ENCODE measurements at regions not wholly inside any gene's neighbourhood (a gene's known extent, or its start where the extent isn't known, plus 50 kb on each side); places are given as distances from the start of the nearest gene placed in this dataset.
"Not testable (repeated sequence)": the region's sequence is repeated elsewhere in the genome, so short reads cannot be mapped to it uniquely, and the experiment has no call there.

DNA sequence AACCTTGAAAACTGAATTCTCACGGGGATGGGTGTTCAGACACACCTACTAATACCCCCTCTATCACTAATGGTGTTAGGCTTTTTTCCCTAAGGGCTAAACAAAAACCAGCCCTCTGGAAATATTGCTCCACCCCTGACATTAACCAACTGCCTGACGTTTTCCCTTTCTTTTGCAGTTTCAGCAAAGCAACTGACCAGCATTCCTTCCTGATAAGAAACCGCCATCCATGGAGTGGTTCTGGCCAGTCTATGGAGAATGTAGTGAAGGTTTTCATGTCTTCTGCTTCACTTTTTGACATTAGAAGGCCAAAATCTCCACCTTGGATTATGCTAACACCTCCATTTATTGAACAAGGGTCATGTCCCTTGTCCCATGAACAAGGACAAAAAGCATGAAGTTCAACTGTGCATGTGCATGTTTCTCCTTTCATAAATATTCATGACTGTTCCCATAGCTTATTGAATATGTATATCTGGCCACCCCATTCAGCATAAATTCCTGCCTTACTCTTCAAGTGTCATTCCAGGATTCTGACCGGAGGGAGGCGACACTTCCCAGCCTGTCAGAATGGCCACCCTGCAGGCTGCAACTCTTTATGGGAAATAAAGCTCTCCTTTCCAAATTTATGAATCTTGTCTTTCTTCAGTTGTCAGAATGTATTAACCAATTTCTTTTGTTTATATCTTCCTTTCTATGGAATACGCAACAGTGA, 314.3 kb downstream of the HHIPL2 start:
- DNase-seq, result no peak

DNA sequence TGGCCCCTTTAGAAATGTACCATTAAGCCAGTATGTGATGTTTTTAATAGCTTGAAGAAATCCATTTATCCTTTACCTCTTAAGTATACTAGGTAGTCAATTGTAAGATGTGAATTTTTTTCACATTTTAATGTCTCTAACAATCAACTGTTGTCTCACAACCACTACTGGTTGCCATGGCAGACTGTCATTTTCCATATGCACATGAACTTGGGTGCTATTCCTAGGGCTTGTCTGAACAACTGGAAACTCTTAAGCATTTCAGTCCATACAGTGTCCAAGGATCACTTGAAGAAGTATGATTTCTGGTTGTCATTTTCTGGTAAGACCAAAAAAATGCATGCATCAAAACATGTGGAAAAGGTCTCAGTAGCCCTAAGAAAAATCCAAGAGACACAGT, 315.1 kb downstream of the HHIPL2 start:
- DNase-seq, result no peak

DNA sequence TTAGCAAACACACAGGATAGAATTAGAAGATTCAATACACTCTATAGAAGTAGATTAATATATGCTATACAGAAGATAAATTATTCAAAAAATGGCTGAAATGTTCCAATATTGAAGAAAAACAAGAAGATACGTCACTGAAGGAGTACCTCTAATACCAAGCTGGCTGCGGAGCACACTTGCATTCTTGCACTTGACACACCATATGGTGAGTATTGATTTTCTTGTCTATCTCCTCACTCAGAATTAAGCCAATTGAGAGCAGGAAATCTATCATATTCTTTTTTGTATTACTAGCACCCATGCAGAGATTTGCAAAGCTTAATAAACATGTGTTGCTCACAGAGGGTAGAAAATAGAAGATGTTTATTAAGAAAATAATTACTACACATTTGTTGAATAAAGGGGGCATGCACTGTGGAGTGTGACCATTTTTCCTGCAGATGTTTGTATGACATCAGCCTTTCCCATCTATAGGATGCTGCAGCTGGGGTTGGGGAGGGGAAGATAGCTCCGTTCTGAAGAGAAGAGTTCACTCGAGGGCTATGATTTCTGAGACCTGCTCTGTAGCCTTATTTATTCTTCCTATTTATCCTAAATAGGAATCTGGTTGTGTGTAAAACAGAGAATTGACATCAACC, 318.1 kb downstream of the HHIPL2 start:
- no peak for DNase-seq

DNA sequence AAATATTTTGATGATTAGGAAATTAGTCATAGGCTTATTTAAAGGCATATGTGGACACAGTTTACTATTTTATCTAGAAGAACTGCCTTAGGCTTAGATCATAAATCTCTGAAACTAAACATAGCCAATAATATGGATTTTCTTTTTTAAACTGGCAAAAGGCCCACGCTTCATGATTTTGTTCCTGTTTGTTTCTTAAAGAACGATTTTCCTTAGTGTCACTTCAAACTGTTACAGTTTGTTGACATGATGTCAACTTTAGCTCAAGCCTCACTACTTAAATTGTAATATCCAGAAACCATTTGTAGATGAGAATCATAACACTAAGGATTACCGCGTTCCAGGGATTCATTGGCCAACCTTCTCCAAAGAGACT, 322.6 kb downstream of the HHIPL2 start:
- no peak for DNase-seq

DNA sequence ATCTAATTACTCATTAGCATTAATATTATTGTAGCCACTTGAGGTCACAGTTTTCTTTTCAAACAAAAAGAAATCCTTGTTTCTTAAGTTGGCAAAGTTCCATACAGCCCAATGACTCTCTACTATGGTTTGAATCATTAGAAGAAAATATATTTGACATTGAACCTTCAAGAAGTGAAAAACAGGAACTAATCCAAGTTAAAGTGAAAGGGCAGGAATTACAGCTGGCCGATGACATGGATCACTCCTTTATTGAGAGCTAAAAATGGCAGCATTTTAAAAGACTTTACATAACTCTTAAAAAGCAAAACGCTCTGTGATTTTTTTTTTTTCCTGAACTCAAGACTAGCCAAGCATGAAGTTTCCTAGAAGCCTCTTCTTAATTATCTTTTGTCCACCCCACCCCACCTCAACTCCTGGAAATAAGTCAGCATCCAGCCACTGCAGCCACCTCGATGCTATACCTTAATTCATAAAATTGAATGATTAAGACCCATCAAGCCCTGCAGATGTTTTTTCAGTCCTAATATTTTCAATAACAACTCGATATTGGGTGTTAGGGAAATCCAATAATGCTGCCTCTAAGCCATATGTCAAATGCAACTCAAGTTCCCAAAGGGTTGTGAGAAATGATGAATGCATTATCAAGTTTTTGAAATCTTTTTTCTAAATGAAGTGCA, 323.1 kb downstream of the HHIPL2 start:
- no peak for DNase-seq

DNA sequence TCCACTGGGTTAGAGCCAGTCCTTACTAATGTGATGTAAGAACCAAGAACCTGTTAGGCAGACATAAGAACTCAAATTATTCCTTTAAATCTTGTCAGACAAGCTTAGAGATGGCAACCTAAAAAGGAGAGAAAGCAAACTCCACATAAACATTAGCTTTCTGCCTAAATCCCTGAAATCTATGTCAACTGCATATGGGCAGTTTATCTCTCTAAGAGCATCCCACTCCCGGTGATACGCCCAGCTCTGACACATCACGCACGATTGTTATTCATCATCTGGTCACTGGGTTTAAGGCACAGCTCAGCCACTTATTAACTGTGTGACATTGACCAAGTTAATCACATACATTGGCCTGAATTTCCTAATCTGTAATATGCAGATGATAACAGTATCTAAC, 323.7 kb downstream of the HHIPL2 start:
- DNase-seq, result no peak

DNA sequence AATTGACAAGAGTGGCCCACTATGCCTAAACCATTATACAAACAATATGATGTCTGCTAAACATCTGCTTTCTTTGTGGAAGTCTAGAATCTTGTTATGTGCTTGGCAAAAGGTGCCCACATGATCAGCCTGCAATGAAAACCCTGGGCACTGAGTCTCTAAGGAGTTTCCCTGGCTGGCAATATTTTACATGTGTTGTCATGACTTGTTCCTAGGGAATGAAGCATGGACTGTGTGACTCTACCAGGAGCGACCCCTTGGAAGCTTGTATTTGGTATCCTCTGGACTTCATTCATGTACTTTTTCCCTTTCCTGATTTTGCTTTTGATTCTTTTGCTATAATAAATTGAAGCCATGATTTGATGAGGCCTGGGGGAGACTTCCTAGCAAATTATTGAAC, 324.9 kb downstream of the HHIPL2 start:
- no peak for DNase-seq

DNA sequence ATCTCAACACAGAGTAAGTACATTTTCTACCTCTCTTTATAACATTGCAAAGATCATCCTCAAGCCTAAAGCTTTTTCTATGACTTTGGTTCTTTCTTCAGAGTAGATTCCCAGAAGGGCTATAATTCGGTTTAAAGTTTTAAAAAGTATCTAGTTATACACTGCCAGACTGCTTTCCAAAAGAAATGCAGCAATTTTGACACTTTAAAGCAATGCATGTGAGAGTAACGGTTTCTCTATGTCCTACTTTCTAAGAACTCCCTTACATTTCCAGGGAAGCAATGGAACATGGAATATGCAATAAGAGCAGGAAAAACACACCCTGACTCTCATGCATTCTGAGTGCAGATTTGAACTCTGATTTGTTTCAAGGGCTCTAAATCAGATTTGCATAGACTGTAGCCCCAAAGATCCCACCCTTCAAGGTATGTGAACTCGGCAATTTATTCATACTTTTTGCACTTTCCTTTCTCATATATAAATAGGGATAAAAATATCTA, 331.6 kb downstream of the HHIPL2 start:
- no peak for DNase-seq

DNA sequence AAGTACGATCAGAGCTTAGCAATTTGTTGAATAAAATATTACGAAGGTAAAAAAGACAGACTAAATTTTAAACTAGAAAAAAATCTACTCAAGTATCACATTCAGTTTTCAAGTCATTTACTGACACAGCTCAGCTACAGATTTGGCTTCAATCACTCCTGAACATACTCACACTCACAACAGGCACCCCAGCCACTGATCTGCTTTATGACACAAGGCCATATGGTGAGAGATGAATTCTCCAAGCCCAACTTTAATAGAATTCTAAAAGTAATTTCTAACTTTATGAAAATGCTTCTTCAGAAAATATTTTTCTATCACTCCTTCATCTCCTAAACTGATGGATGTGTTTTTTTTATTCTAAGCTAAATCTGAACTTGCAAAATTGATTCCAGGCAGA, 337.1 kb downstream of the HHIPL2 start:
- no peak for DNase-seq

DNA sequence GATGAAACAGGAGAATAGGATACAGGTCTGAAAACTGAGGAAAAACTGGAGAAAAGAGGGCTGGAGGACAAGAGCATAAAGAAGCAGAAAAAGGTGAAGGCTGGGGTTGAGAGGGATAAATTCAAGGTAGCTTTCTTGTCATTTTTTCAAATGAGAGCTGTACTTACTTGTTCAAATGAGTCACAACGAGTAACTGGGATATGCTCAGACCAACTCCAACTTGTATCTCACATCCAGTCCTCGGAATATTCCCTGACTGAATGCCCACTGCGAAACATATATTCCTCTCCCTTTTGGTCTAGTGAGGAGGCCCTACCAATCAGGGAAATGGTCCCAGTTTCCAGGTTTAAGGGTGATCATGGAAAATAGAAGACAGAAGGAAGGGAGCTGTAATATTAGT, 343.4 kb downstream of the HHIPL2 start:
- no peak for DNase-seq

DNA sequence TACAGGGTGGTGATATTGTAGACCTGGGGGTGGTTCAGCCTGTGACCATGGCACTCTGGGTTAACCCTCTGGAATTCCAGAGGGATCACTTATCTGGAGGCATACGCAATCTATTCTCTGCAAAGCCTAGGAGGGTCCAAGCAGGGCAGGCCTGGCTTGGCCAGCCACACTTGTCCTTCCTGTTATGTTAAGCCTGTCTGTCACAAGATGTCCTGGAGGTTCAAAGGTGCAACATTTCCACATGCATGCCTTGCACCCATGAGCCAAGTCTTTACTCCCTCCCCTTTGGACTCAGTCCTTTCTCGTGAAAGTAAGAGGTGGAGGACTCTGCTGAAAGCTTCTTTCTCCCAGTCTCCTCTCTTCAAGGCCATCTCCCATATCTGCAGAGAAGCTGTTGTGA, 345.1 kb downstream of the HHIPL2 start:
- no peak for DNase-seq

DNA sequence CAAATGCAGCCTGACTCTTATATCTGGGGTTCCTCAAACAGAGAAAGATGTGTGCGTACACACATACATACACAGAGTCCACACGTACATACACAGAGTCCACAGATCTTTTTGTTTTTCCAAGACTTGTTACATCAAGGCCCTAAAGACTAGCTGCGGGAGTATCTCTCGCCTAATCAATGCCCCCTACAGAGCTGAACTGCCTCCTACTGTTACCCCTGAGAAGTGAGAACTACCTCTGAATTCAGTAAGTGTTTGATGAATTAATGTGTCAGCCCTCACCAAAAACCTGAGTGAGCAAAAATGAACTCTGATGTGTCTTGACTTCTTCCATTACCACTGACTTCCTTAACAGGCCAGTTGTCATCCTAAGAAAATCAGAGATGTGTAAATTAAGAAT, 351.2 kb downstream of the HHIPL2 start:
- no peak for DNase-seq

DNA sequence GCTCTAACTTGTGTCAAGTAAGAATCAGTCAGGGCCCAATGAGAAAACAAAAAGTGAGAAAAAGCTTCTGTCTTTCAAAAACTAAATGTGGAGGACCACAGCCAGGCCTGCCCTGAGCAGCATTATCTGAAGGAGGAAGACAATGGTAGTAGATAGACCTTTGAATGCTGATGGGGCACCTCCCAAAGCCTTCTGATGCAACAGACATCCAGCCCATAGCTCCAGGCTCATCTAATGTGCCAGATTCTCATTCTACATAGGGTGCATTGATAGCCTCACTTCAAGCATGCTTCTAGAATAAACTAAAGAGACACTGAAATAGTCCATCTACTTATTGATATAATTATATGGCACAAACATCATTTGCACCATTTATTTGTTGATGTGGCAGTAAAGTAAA, 351.6 kb downstream of the HHIPL2 start:
- DNase-seq, result no peak

DNA sequence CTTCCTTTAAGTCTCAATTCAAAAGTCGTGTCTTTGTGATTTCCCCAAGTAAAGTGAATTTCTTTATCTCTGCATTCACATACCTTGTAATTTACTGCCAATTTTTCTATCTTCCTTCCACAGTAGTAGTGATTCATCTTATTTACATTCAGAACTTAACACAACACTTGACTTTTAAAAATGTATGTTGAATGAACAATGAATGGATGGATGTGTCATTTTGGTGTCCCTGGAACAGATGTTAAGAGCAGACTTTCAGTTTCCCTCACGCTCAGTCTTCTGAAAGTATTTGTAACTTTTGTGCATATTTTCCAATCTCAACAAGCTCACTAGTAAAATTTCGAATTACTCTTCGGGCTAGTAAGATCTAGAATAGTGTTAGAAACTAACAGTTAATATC, 352.0 kb downstream of the HHIPL2 start:
- DNase-seq, result no peak

DNA sequence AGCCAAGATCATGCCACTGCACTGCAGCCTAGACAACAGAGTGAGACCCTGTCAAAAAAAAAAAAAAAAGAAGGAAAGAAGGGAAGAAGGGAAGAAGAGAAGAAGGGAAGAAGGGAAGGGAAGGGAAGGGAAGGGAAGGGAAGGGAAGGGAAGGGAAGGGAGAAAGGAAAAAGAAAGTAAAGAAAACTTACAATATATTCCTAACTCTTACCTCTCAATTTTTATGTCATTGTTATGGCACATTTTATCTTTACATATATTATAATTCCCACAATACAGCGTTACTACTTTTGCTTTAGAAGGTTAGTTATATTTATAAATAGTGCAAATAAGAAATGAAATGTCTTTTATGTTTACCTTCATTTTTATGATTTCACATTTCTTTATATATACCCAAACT, 358.7 kb downstream of the HHIPL2 start:
- no peak for DNase-seq

DNA sequence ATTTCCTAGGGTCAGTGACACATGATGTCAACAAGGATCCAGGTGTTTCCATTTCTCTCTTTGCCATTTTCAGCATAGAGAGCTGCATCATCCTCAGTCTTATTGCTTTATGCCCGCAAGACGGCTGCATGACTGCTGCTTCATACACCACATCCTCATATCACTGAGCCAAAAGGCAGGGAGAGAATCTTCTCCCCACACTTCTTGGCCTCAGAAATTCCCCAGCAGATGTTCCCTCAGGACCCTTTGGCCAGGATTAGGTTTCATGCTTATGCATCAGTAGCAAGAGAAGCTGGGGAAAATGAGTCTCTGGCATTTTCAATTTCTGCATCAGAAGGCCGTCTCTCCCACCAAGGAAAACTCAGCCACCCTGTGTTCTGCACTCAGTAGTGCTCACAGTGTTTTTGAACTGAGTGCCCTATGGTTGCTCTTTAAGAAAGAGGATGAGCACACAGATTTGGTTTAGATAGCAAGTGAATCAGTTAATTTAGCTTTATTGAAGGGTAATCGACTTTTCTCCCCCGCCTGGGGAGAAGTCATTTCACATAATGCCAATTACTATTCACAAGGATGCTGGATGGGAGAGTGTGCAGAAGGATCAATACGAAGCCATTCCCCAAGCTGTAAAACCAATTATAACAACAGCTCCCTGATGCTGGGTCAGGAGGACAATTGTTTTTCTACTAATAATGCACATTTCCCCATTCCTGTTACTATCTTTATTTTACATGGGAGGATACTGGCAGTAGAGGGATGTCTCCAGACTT, 360.2 kb downstream of the HHIPL2 start:
- no peak for DNase-seq

DNA sequence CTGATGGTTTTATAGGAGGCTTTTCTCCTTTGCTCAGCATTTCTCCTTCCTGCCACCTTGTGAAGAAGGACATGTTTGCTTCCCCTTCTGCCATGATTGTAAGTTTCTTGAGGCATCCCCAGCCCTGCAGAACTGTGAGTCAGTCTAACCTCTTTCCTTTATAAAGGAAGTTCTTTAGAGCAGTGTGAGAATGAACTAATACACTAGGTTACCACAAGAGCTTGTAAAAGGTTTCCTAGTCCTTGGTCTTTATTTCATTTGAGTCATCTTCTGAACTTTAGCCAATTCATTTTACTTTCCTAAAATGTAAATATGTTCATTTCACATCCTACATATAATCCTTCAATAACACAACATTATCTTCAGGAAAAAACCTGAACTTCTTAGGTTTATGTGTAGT, 365.3 kb downstream of the HHIPL2 start:
- DNase-seq, result no peak

DNA sequence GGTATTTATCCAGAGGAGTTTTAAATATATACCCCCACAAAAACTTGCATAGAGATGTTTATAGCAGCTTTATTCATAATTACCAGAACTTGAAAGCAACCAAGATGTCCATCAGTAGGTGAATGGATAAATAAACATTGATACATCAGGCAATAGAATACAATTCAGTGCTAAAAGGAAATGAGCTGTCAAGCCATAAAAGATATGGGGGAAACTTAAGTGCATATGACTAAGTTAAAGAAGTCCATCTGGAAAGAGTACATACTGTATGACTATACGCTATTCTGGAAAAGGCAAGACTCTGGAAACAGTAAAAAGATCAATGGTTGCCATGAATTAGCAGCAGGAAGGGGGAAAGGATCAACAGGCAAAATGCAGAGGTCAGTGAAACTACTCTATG, 366.7 kb downstream of the HHIPL2 start:
- no peak for DNase-seq

DNA sequence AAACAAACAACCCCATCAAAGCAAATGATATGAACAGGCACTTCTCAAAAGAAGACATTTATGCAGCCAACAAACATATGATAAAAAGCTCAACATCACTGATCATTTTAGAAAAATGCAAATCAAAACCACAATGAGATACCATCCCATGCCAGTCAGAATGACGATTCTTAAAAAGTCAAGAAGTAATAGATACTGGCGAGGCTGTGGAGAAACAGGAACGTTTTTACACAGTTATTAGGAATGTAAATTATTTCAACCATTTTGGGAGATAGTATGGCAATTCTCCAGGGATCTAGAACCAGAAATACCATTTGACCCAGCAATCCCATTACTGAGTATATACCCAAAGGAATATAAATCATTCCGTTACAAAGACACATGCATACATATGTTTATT, 370.4 kb downstream of the HHIPL2 start:
- not testable (repeated sequence) for DNase-seq

DNA sequence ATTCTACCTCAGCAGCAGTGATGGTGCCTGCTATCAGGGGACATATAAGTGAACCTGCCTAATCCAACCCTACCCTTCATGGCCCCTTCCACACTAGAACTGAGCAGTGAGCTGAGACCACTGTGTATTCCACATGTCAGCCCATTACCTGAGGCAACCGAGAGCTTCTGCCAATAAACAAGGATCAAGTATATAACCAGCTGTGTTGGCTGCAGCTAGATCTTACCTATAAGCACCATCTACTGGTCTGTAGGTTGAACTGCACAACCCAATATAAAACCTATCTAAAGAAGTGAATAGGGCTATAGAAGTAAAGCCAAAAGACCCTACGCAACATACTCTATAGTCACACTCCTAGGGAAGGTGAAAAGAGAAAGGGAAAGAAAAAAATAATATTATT, 376.9 kb downstream of the HHIPL2 start:
- no peak for DNase-seq

DNA sequence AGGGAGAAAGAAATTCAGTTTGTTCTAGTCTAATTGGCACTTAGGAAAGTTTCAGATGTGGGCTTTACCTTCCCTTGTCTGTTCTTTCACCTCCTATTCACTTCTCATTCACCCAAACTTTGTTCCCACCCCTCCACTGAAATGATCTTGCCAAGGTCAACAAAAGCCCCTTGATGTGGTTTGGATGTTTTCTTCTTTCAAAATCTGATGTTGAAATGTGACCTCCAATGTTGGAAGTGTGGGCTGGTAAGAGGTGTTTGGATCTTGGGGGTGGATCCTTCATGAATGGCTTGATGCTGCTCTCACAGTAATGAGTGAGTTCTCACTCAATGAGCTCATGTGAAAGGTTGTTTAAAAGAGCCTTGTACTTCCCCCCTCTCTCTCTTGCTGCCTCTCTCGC, 379.3 kb downstream of the HHIPL2 start:
- DNase-seq, result no peak

DNA sequence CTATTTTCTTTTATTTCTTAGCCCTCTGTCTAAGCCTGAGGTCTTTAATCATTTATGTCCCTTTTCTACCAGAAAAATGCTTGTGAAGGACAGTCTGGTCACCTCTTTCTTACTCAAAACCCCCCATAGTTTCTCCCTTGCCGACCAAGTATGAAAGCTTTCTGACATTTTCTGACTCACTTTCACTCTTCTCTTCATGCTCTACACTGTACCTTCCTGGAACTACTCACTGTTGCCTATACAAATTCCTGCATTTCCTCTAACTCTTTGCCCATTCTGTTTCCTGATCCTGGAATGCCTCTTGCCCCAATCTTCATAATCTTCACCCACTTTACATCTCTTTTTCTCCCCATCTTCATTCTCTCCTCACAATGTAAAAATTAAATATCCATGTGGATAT, 380.0 kb downstream of the HHIPL2 start:
- DNase-seq, result no peak

DNA sequence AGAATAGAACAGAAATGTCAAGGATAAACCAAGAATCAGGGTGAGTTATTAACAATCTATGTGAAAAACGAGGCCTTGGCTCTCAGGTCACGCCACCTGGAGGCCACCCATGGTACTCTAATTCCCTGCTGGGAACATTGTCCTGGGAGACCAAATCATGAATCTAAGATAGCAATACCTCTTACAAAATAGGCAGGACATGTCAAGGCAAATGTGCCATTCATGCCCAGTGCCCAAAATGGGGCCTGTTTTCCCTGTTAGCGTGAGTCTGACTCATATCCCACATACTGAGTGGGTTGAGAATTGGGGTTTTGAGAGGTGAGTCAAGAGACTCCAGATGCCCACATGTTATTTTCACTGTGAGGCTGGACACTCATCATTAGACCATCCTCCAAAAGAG, 380.8 kb downstream of the HHIPL2 start:
- no peak for DNase-seq

DNA sequence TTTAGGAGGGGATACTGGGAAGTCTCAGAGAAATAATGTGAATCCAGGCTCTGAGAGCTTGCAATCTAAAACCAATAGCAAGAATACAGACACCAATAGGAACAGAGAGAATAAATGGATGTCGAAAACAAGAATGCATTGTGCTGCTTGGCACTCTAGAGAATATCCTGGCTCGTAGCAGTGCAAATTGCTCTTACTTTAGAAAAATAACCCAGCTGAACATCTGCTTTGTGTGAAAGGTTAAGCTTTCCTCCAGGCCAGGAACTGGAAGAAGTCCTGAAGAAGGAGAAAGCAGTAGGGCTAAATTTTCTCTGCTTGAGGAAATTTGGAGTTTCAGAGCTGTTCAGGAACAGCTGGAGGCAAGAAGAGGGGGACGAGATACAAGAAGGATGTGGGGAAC, 382.3 kb downstream of the HHIPL2 start:
- DNase-seq, result no peak

All from activated CD4-positive, alpha-beta T cell treated with anti-CD3 and anti-CD28 coated beads for 1 hour (primary cell).